ENCODE measurements at regions not wholly inside any gene's neighbourhood (a gene's known extent, or its start where the extent isn't known, plus 50 kb on each side); places are given as distances from the start of the nearest gene placed in this dataset.

GRCh38 chr11:34812905-34813576 lies 103.1 kb downstream of the APIP start:
- no peak for TF ChIP-seq CTCF (IDR thresholded peaks at IDR 0.05)
- Histone ChIP-seq H3K4me1 (no peaks in the 10 kb centered on the region), H3K4me3 (no peak overlapping the region), H3K36me3 (no peaks in the 10 kb centered on the region), H3K27me3 (no peaks in the 10 kb centered on the region), H3K27ac (no peak overlapping the region), H3K9me3 (no peaks in the 10 kb centered on the region)
- DNase-seq = no peak
- intact Hi-C loops (cut with DNase I; ENCODE audit: low total_unique reads) = no loop called here

DNA sequence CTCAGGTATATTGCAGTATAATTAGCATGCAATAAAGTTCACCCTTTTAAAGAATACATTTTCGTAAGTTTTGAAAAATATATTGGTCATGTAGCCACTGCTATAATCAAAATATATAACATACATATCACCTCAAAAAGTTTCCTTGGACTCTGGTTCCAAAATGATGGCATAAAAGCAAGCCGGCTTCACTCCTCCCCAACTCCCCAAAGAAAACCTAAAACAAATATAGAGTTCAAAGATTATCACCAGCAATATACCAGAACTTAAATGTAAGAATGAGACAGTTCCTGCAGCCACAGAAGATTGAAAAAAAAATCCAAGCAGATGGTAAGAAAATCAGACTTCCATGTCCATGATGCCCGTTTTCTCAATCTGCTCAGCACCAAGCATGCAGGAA lies 104.3 kb downstream of the APIP start:
- no peak for DNase-seq
- intact Hi-C loops (cut with DNase I; ENCODE audit: low total_unique reads) = no loop called here
- no peak overlapping the region for H3K4me3 ChIP-seq
- H3K27ac ChIP-seq = no peak overlapping the region
- no peaks in the 10 kb centered on the region for H3K4me1 ChIP-seq
- H3K36me3 ChIP-seq = no peaks in the 10 kb centered on the region
- H3K27me3 ChIP-seq = no peaks in the 10 kb centered on the region
- H3K9me3 ChIP-seq = no peaks in the 10 kb centered on the region
- no peak for TF ChIP-seq CTCF (IDR thresholded peaks at IDR 0.05)

DNA sequence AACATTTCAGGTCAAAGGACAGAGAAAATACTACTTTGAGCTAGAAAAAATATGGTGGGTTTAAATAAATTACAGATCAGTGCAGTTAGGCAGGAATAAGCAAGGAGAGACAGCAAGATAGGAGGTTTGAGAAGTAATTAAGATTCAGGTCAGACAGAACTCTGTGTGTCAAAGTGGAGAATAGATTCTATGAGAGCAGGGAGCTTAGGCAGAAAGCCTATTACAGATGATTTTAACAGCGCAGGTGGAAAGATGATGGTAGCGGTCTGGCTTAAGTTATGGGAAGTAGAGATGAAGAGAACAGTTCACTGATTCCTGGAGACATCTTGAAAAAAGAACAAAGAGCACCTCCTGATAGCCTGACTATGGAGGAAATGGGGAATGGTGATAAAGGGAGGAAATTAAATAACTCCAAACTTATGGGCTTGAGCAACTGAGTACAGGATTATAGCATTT lies 106.0 kb downstream of the APIP start:
- intact Hi-C loops (cut with DNase I; ENCODE audit: low total_unique reads) = no loop called here
- Histone ChIP-seq H3K27me3 (no peaks in the 10 kb centered on the region), H3K9me3 (no peaks in the 10 kb centered on the region), H3K36me3 (no peaks in the 10 kb centered on the region), H3K27ac (no peak overlapping the region), H3K4me1 (no peaks in the 10 kb centered on the region), H3K4me3 (no peak overlapping the region)
- no peak for DNase-seq
- TF ChIP-seq CTCF (IDR thresholded peaks at IDR 0.05) = no peak

DNA sequence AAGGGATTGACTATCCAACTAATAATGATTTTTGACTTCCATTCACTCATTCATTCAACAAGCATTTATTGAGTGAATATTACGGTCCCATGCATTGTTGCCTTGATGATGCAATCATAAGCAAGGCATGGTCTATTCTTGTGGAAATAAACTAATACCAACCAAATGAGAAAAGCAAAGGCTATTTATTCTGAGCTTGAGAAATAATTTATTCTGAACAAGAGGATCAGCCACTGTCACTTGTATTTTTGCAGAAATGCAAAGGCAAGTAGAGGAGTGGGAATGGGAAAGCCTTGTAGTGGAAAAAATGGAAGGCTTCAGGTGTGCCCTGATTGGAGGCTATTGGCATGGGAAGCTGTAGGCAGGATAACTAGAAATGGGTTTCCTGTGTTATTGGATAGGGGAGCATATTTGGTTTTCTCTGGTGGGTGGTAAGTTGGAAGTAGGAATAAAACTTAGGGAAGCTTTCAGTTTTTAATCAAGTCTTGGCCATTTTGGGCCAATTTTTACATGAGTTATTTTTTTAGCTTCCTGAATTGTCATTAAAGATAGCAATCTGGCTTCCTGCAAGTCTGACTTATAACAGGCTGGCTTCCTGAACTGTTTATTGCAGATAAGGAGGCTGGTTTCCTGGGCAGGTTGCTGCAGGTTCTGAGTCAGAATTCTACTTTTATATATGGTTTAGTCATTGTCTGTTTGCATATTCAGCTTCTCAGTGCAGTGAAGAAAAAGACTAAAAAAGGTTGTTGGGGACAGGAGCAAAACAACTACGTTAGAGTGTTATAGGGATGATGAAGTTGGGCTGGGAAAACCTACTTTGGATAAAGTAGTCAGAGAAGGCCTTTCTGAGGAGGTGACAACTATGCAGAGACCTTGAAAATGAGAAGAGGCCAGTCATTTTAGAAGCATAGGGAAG lies 106.7 kb downstream of the APIP start:
- Histone ChIP-seq H3K4me3 (no peak overlapping the region), H3K27ac (no peak overlapping the region), H3K4me1 (no peaks in the 10 kb centered on the region), H3K9me3 (no peaks in the 10 kb centered on the region), H3K36me3 (no peaks in the 10 kb centered on the region), H3K27me3 (no peaks in the 10 kb centered on the region)
- no peak for TF ChIP-seq CTCF (IDR thresholded peaks at IDR 0.05)
- no peak for DNase-seq
- intact Hi-C loops (cut with DNase I; ENCODE audit: low total_unique reads) = no loop called here

DNA sequence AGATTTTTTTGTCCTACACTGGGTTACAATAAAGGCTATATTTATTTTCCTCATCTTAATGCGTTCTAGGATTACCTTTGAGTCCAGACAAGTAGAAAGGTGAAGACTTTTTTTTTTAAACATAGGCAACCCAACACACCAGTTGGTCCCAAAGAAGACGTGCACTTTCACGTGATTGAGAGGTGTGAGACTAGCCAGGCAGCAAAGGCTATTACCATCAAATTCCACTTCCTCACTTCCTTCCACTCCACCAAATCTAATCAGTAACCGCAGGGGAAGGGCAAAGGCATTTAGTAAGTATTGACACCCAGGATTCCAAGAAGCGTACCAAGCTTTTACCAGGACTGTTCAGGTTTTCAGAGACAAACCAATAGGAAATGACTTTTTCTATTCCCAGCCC lies 109.3 kb downstream of the APIP start:
- no peaks in the 10 kb centered on the region for H3K36me3 ChIP-seq
- no peak for DNase-seq
- H3K27me3 ChIP-seq = no peaks in the 10 kb centered on the region
- no peak overlapping the region for H3K4me3 ChIP-seq
- H3K4me1 ChIP-seq = no peaks in the 10 kb centered on the region
- H3K27ac ChIP-seq = no peak overlapping the region
- intact Hi-C loops (cut with DNase I; ENCODE audit: low total_unique reads) = no loop called here
- no peaks in the 10 kb centered on the region for H3K9me3 ChIP-seq
- TF ChIP-seq CTCF (IDR thresholded peaks at IDR 0.05) = no peak

All from tibial artery (tissue), 4 donors.